Calu3 (cell line): ENCODE measurements at regions not wholly inside any gene's neighbourhood (a gene's known extent, or its start where the extent isn't known, plus 50 kb on each side); places are given as distances from the start of the nearest gene placed in this dataset.

Experiments used
- BruUV-seq: library from RNA; stranded (reverse); fragments of 400-500 nt; replicated peaks from 2 replicates; lab custom pipeline; 2021; lab: Mats Ljungman, UMichigan
- CTCF ChIA-PET: fragments of 300-600 bp; sonication (Branson Sonifier 250); formaldehyde crosslinking; loops from one replicate; lab custom pipeline; 2022; ENCODE audit warnings: antibody characterized with exemption; lab: Charles Lee
- DNase-seq: peaks from one replicate; pipeline ENCODE4 v3.0.0; 2022
- H3K27ac Mint-ChIP-seq: one replicate; pipeline ENCODE4 v1.8.0; 2022; ENCODE audit warnings: mixed read lengths; ENCODE audit not compliant: unreplicated experiment
- H3K27me3 Mint-ChIP-seq: one replicate; pipeline ENCODE4 v1.8.0; 2022; ENCODE audit warnings: mixed read lengths; ENCODE audit not compliant: unreplicated experiment
- H3K36me3 Mint-ChIP-seq: one replicate; pipeline ENCODE4 v1.8.0; 2022; ENCODE audit warnings: mild to moderate bottlenecking, moderate library complexity, mixed read lengths; ENCODE audit not compliant: insufficient read depth, unreplicated experiment
- H3K4me1 Mint-ChIP-seq: one replicate; pipeline ENCODE4 v1.8.0; 2022; ENCODE audit warnings: mild to moderate bottlenecking, low read depth, mixed read lengths; ENCODE audit not compliant: unreplicated experiment
- H3K4me3 Mint-ChIP-seq: one replicate; pipeline ENCODE4 v1.8.0; 2022; ENCODE audit warnings: mild to moderate bottlenecking, low read depth, moderate library complexity, mixed read lengths; ENCODE audit not compliant: unreplicated experiment
- H3K9me3 Mint-ChIP-seq: one replicate; pipeline ENCODE4 v1.8.0; 2022; ENCODE audit warnings: low read depth, mixed read lengths; ENCODE audit not compliant: unreplicated experiment
- intact Hi-C: fragments of 100-400 bp; cut with micrococcal nuclease; formaldehyde crosslinking; loops from one replicate; pipeline ENCODE4 v1.10.0; 2022; ENCODE audit not compliant: unreplicated experiment
- TF ChIP-seq, protein P1 (sequence below): fragments of 200-600 bp; IDR thresholded peaks from one replicate; pipeline ENCODE4 v1.8.0; 2022; ENCODE audit warnings: antibody characterized with exemption; ENCODE audit not compliant: unreplicated experiment

GRCh38 chr10:113407218-113407617 lies 145.6 kb upstream of the HABP2 start:
- no TSS peak for BruUV-seq
- DNase-seq: no peak
- TF ChIP-seq, protein P1, sequence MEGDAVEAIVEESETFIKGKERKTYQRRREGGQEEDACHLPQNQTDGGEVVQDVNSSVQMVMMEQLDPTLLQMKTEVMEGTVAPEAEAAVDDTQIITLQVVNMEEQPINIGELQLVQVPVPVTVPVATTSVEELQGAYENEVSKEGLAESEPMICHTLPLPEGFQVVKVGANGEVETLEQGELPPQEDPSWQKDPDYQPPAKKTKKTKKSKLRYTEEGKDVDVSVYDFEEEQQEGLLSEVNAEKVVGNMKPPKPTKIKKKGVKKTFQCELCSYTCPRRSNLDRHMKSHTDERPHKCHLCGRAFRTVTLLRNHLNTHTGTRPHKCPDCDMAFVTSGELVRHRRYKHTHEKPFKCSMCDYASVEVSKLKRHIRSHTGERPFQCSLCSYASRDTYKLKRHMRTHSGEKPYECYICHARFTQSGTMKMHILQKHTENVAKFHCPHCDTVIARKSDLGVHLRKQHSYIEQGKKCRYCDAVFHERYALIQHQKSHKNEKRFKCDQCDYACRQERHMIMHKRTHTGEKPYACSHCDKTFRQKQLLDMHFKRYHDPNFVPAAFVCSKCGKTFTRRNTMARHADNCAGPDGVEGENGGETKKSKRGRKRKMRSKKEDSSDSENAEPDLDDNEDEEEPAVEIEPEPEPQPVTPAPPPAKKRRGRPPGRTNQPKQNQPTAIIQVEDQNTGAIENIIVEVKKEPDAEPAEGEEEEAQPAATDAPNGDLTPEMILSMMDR: no peak
- Mint-ChIP-seq H3K4me3 (no peak overlapping the region), H3K4me1 (no peaks in the 10 kb centered on the region), H3K27me3 (peaks cover 87% of the 10 kb centered on the region), H3K27ac (no peak overlapping the region), H3K9me3 (no peaks in the 10 kb centered on the region), H3K36me3 (no peaks in the 10 kb centered on the region)
- intact Hi-C loops: no loop called here
- CTCF ChIA-PET: no interaction called here

DNA sequence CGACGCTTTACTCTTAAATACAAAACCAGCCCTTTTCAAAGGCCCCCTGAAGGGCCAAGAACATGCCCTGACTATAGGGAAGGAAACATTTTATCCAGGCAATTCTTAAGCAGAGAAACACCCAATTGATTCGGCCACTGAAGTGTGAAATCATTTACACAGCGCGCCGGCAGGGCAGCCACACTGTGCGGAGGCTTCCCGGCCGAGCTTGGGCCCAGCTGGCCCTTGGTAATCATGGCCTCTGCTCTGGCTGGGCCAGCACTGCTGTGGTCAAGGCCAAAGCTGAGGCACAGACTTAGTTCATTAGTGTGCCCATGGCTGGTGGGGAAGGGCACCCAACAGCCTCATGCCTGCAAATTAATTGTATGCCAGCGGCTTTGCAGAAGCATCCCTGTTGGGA lies 143.7 kb upstream of the HABP2 start:
- Mint-ChIP-seq H3K4me3 (no peak overlapping the region), H3K36me3 (no peaks in the 10 kb centered on the region), H3K4me1 (no peaks in the 10 kb centered on the region), H3K9me3 (no peaks in the 10 kb centered on the region), H3K27ac (no peak overlapping the region), H3K27me3 (peaks cover 76% of the 10 kb centered on the region)
- TF ChIP-seq, protein P1: no peak
- intact Hi-C loops: no loop called here
- CTCF ChIA-PET: no interaction called here
- BruUV-seq: no TSS peak
- DNase-seq: no peak

GRCh38 chr10:113410618-113411017 lies 142.2 kb upstream of the HABP2 start:
- H3K27ac Mint-ChIP-seq: no peak overlapping the region
- H3K4me3 Mint-ChIP-seq: no peak overlapping the region
- intact Hi-C loops: no loop called here
- TF ChIP-seq, protein P1: no peak
- BruUV-seq: no TSS peak
- H3K9me3 Mint-ChIP-seq: no peaks in the 10 kb centered on the region
- DNase-seq: no peak
- peaks cover 84% of the 10 kb centered on the region for H3K27me3 Mint-ChIP-seq
- no peaks in the 10 kb centered on the region for H3K4me1 Mint-ChIP-seq
- H3K36me3 Mint-ChIP-seq: no peaks in the 10 kb centered on the region
- CTCF ChIA-PET: no interaction called here

- DNase-seq: no peak
- H3K4me3 Mint-ChIP-seq: no peak overlapping the region
- no peaks in the 10 kb centered on the region for H3K9me3 Mint-ChIP-seq
- intact Hi-C loops: no loop called here
- CTCF ChIA-PET: interaction anchor here (0.6 kb wide), 1 partner anchor 16 kb away, joined by 5 read pairs; no protein-coding TSS in a partner anchor
- no TSS peak for BruUV-seq
- peaks cover under 1% of the 10 kb centered on the region for H3K36me3 Mint-ChIP-seq
- H3K4me1 Mint-ChIP-seq: no peaks in the 10 kb centered on the region
- TF ChIP-seq, protein P1: no peak
- no peak overlapping the region for H3K27ac Mint-ChIP-seq
- peaks cover 84% of the 10 kb centered on the region for H3K27me3 Mint-ChIP-seq
Observed at GRCh38 chr10:113411456-113411855, 141.4 kb upstream of the HABP2 start.
